ENCODE measurements at regions not wholly inside any gene's neighbourhood (a gene's known extent, or its start where the extent isn't known, plus 50 kb on each side); places are given as distances from the start of the nearest gene placed in this dataset.

DNA sequence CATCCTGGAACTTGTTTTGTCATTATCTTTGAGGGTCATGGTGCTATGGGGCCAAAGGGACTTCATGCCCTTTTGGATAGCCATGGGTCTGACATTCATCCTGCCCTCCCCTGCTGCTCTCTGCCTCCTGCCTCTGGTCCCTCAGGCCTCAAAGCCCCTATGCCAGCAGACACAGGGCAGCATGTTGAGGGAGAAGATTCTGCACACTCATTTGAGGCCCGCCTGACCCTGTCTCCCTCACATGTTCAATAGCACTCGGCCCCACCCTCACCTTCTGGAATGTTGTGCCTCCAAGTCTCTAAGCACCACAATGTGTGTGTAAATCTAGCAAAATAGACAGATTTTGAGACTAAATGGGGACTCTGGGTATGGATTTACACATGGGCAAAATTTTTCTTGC lies 178.7 kb upstream of the ANKRD28 start:
- Histone ChIP-seq H3K27me3 (no peaks in the 10 kb centered on the region), H3K27ac (no peak overlapping the region), H3K4me3 (no peak overlapping the region), H3K36me3 (no peaks in the 10 kb centered on the region), H3K9ac (ENCODE audit: low read depth in 2 of 2, low read length in 2 of 2) (no peak overlapping the region), H3K9me3 (no peaks in the 10 kb centered on the region), H3K4me1 (no peaks in the 10 kb centered on the region)
- DNase-seq, result no peak
- intact Hi-C loops (cut with DNase I), result no loop called here
- no peak for TF ChIP-seq CTCF (IDR thresholded peaks at IDR 0.05)

DNA sequence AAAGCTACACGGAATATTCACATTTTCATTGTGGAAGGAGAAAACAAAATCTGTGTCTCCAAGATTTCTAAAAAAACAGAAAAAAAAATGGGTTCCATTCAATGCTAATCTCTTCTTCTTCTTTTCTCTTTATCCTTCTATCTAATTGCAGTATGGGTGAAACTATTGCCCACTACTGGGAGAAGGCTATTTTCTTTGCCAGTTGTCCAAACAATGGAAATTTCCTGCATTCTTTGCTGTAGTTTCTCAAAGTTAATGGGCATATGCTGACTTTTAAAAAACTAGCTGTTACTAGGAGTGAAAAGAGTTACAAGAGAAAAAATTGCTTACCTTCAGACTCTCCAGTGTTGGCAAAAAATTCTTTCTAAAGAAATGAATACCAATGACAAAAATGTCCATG lies 179.3 kb upstream of the ANKRD28 start:
- Histone ChIP-seq H3K27me3 (no peaks in the 10 kb centered on the region), H3K9me3 (no peaks in the 10 kb centered on the region), H3K27ac (no peak overlapping the region), H3K4me1 (no peaks in the 10 kb centered on the region), H3K4me3 (no peak overlapping the region), H3K36me3 (no peaks in the 10 kb centered on the region), H3K9ac (ENCODE audit: low read depth in 2 of 2, low read length in 2 of 2) (no peak overlapping the region)
- intact Hi-C loops (cut with DNase I), result no loop called here
- no peak for TF ChIP-seq CTCF (IDR thresholded peaks at IDR 0.05)
- DNase-seq, result no peak

GRCh38 chr3:15977598-15978232 lies 179.9 kb upstream of the ANKRD28 start:
- intact Hi-C loops (cut with DNase I), result no loop called here

DNA sequence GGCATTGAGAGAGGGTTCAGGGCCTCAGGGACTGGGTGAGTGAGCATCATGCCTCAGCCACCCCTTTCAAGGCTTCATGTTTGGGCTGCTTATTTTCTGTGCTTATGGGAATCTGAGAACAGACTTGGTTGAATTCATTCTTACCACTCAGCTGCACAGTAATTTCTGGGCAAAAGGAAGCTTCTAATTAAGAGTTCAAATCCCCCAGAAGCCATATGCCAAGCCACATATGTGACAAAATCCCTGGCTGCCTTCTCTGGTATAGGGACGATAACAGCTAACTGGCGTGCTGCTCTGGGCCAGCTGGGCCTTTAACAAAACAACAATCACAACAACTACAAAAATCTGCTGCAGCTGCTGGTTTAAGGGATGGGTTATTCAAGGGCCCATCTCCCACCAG lies 181.0 kb upstream of the ANKRD28 start:
- H3K4me1 ChIP-seq, result no peaks in the 10 kb centered on the region
- H3K27me3 ChIP-seq, result no peaks in the 10 kb centered on the region
- no peak for TF ChIP-seq CTCF (IDR thresholded peaks at IDR 0.05)
- intact Hi-C loops (cut with DNase I), result no loop called here
- H3K4me3 ChIP-seq, result no peak overlapping the region
- no peak for DNase-seq
- no peaks in the 10 kb centered on the region for H3K36me3 ChIP-seq
- H3K27ac ChIP-seq, result no peak overlapping the region
- no peak overlapping the region for H3K9ac ChIP-seq (ENCODE audit: low read depth in 2 of 2, low read length in 2 of 2)
- H3K9me3 ChIP-seq, result no peaks in the 10 kb centered on the region

More at GRCh38 chr3:15977598-15978232, 179.9 kb upstream of the ANKRD28 start:
- H3K27ac ChIP-seq, result no peak overlapping the region
- H3K36me3 ChIP-seq, result no peaks in the 10 kb centered on the region
- no peaks in the 10 kb centered on the region for H3K4me1 ChIP-seq
- H3K9ac ChIP-seq (ENCODE audit: low read depth in 2 of 2, low read length in 2 of 2), result no peak overlapping the region
- no peak overlapping the region for H3K4me3 ChIP-seq
- no peak for DNase-seq
- no peaks in the 10 kb centered on the region for H3K9me3 ChIP-seq
- TF ChIP-seq CTCF (IDR thresholded peaks at IDR 0.05), result no peak
- H3K27me3 ChIP-seq, result no peaks in the 10 kb centered on the region

DNA sequence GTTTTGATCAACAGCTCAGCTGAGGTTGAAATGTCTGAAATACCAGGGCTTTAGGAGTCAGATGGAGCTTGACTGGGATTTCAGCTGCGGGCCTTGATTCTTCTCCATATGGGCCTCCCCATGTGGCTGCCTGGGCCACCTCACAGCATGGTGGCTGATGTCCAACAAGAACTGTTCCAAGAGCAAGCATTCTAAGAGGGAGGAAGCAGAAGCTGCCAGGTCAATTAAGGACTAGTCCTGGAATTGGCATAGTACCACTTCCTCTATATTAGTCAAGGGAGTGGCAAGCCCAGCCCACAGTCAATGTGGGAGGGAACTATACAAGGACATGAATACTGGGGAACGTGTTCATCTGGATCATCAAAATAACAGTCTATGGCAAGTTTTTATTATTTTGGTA lies 181.7 kb upstream of the ANKRD28 start:
- Histone ChIP-seq H3K27ac (no peak overlapping the region), H3K9ac (ENCODE audit: low read depth in 2 of 2, low read length in 2 of 2) (no peak overlapping the region), H3K9me3 (no peaks in the 10 kb centered on the region), H3K4me1 (no peaks in the 10 kb centered on the region), H3K27me3 (no peaks in the 10 kb centered on the region), H3K4me3 (no peak overlapping the region), H3K36me3 (no peaks in the 10 kb centered on the region)
- TF ChIP-seq CTCF (IDR thresholded peaks at IDR 0.05), result no peak
- intact Hi-C loops (cut with DNase I), result no loop called here
- DNase-seq, result no peak

All from colonic mucosa (tissue), 4 donors.